GM12878 (cell line): ENCODE measurements at regions not wholly inside any gene's neighbourhood (a gene's known extent, or its start where the extent isn't known, plus 50 kb on each side); places are given as distances from the start of the nearest gene placed in this dataset.

ENCODE experiments used
- ASH2L ChIP-seq: fragments of 300-600, 200-600 bp; sonication (generic); IDR thresholded peaks from 2 replicates; pipeline ENCODE4 v1.6.1; 2017; ENCODE audit warnings: low read depth, mild to moderate bottlenecking, borderline replicate concordance
- ATF2 ChIP-seq: IDR thresholded peaks from 2 replicates; pipeline ENCODE4 v1.6.1; 2012; ENCODE audit warnings: low read length, inconsistent platforms
- CHD2 ChIP-seq: IDR thresholded peaks from 2 replicates; pipeline ENCODE4 v1.6.1; 2011; ENCODE audit warnings: low read depth, low read length, improper control_type of control experiment, borderline replicate concordance
- CTCF ChIP-seq, 3 experiments: IDR thresholded peaks in 2 of 3; conservative IDR thresholded peaks in 1 of 3; 2 replicates each; pipeline ENCODE4 v1.5.1; 2011; ENCODE audit warnings: low read depth in 3 of 3, low read length in 3 of 3, mild to moderate bottlenecking in 3 of 3, control low read depth in 2 of 3, moderate library complexity in 2 of 3, inconsistent platforms in 1 of 3, mixed read lengths in 1 of 3; ENCODE audit not compliant: control insufficient read depth in 2 of 3, insufficient read depth in 1 of 3; ENCODE audit errors: extremely low read depth in 1 of 3
- JUND ChIP-seq: IDR thresholded peaks from 2 replicates; pipeline ENCODE4 v1.6.1; 2012; ENCODE audit warnings: low read depth, mild to moderate bottlenecking, low read length, improper control_type of control experiment, moderate library complexity
- SUZ12 ChIP-seq: fragments of 200-600 bp; sonication (generic); IDR thresholded peaks from one replicate; pipeline ENCODE4 v1.6.1; 2018; ENCODE audit warnings: antibody characterized with exemption, mild to moderate bottlenecking; ENCODE audit not compliant: unreplicated experiment
- ZNF24 ChIP-seq: fragments of 450-650 bp; IDR thresholded peaks from 2 replicates; pipeline ENCODE4 v1.6.1; 2017; ENCODE audit warnings: antibody characterized with exemption, mild to moderate bottlenecking
- TF ChIP-seq, protein P1 (sequence below): IDR thresholded peaks from 2 replicates; pipeline ENCODE4 v1.6.1; 2012; ENCODE audit warnings: low read depth, low read length, improper control_type of control experiment

DNA sequence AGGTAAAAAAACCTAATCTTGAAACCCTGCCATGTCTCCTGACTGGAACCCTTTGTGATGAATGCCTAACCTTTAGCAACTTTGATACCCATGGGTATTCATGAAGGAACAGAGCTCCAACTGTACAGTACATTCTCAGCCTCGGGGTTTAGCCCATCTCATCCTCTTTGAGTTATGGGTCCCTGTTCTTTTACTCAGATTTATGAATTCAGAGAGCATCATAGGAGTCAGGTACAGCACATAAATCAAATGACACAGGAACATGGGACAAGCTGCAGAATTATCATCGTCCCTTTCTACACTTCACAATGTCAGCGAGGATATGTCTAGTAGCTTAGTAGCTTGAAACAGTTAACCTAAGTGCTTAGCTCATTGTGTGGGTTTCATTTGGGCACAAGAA is 527.4 kb downstream of the NOVA1 start:
- TF ChIP-seq CTCF (IDR thresholded peaks at IDR 0.05 in 2 of 3, conservative IDR thresholded peaks at IDR 0.05 in 1 of 3; ENCODE audit: control insufficient read depth in 2 of 3, extremely low read depth in 1 of 3, insufficient read depth in 1 of 3, low read depth in 3 of 3, low read length in 3 of 3) (no peak), CHD2 (no peak), SUZ12 (no peak), ZNF24 (no peak), ATF2 (no peak), JUND (no peak), ASH2L (no peak)
- TF ChIP-seq, protein P1, sequence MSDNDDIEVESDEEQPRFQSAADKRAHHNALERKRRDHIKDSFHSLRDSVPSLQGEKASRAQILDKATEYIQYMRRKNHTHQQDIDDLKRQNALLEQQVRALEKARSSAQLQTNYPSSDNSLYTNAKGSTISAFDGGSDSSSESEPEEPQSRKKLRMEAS = no peak
